Chondrocyte (in vitro differentiated cells): ENCODE measurements at regions not wholly inside any gene's neighbourhood (a gene's known extent, or its start where the extent isn't known, plus 50 kb on each side); places are given as distances from the start of the nearest gene placed in this dataset.

Experiments
- DNase-seq: peaks from one replicate; pipeline ENCODE4 v3.0.0; 2021; ENCODE audit warnings: mixed read lengths, low spot score
- H3K27ac Mint-ChIP-seq: one replicate; pipeline ENCODE4 v1.8.0; 2021; ENCODE audit warnings: mild to moderate bottlenecking, moderate library complexity, mixed read lengths; ENCODE audit not compliant: unreplicated experiment
- H3K27me3 Mint-ChIP-seq: 2 replicates; pipeline ENCODE4 v1.8.0; 2021; ENCODE audit warnings: low read depth, mixed read lengths
- H3K36me3 Mint-ChIP-seq: 2 replicates; pipeline ENCODE4 v1.8.0; 2021; ENCODE audit warnings: low read depth, mixed read lengths
- H3K4me1 Mint-ChIP-seq: 2 replicates; pipeline ENCODE4 v1.8.0; 2021; ENCODE audit warnings: low read depth, mild to moderate bottlenecking, mixed read lengths
- H3K4me3 Mint-ChIP-seq: one replicate; pipeline ENCODE4 v1.8.0; 2021; ENCODE audit warnings: mild to moderate bottlenecking, moderate library complexity, mixed read lengths; ENCODE audit not compliant: unreplicated experiment
- H3K9me3 Mint-ChIP-seq: 2 replicates; pipeline ENCODE4 v1.8.0; 2021; ENCODE audit warnings: low read depth, mixed read lengths
- CTCF ChIP-seq: fragments of 200-600 bp; sonication (generic); IDR thresholded peaks from 2 replicates; pipeline ENCODE4 v1.5.0; 2021; ENCODE audit warnings: antibody characterized with exemption, mild to moderate bottlenecking, moderate library complexity

GRCh38 chr2:21640046-21640445 lies 516.3 kb downstream of the TDRD15 start:
- DNase-seq = no peak
- H3K4me3 Mint-ChIP-seq = no peak overlapping the region
- TF ChIP-seq CTCF = no peak
- H3K4me1 Mint-ChIP-seq = no peaks in the 10 kb centered on the region
- H3K36me3 Mint-ChIP-seq = no peaks in the 10 kb centered on the region
- H3K27me3 Mint-ChIP-seq = peaks cover 2% of the 10 kb centered on the region
- H3K9me3 Mint-ChIP-seq = no peaks in the 10 kb centered on the region
- H3K27ac Mint-ChIP-seq = no peak overlapping the region

GRCh38 chr2:21642647-21643046 lies 518.9 kb downstream of the TDRD15 start:
- Mint-ChIP-seq H3K4me3 (no peak overlapping the region), H3K4me1 (no peaks in the 10 kb centered on the region), H3K9me3 (no peaks in the 10 kb centered on the region), H3K27ac (no peak overlapping the region), H3K36me3 (no peaks in the 10 kb centered on the region), H3K27me3 (peaks cover 2% of the 10 kb centered on the region)
- no peak for TF ChIP-seq CTCF
- DNase-seq = no peak

GRCh38 chr2:21643180-21643579 lies 519.4 kb downstream of the TDRD15 start:
- H3K4me1 Mint-ChIP-seq = no peaks in the 10 kb centered on the region
- no peaks in the 10 kb centered on the region for H3K36me3 Mint-ChIP-seq
- H3K4me3 Mint-ChIP-seq = no peak overlapping the region
- no peaks in the 10 kb centered on the region for H3K9me3 Mint-ChIP-seq
- no peak overlapping the region for H3K27ac Mint-ChIP-seq
- TF ChIP-seq CTCF = no peak
- DNase-seq = no peak
- H3K27me3 Mint-ChIP-seq = peaks cover 2% of the 10 kb centered on the region

- Mint-ChIP-seq H3K4me1 (no peaks in the 10 kb centered on the region), H3K27ac (no peak overlapping the region), H3K4me3 (no peak overlapping the region), H3K27me3 (peaks cover 2% of the 10 kb centered on the region), H3K36me3 (no peaks in the 10 kb centered on the region), H3K9me3 (no peaks in the 10 kb centered on the region)
- no peak for DNase-seq
- TF ChIP-seq CTCF = no peak
Measured at GRCh38 chr2:21644266-21644665, 520.5 kb downstream of the TDRD15 start.

- Mint-ChIP-seq H3K36me3 (no peaks in the 10 kb centered on the region), H3K27me3 (peaks cover 2% of the 10 kb centered on the region), H3K9me3 (no peaks in the 10 kb centered on the region), H3K4me3 (no peak overlapping the region), H3K27ac (no peak overlapping the region), H3K4me1 (no peaks in the 10 kb centered on the region)
- no peak for TF ChIP-seq CTCF
- DNase-seq = no peak
Measured at GRCh38 chr2:21646345-21646744, 522.6 kb downstream of the TDRD15 start.
